Fibroblast of pulmonary artery (primary cell): ENCODE measurements at regions not wholly inside any gene's neighbourhood (a gene's known extent, or its start where the extent isn't known, plus 50 kb on each side); places are given as distances from the start of the nearest gene placed in this dataset.
A peak's percentile ranks its signal among the peaks of the same experiment; 100 is the strongest.

Experiments
- DNase-seq: peaks from one replicate; pipeline ENCODE4 v3.0.0-alpha.2; 2010; ENCODE audit warnings: low read depth
- H3K4me3 ChIP-seq: replicated peaks from 2 replicates; pipeline ENCODE4 v1.5.1; 2011; ENCODE audit warnings: low read depth, mild to moderate bottlenecking, control low read depth, low read length, moderate library complexity
- TF ChIP-seq, protein P1 (sequence below): IDR thresholded peaks from 2 replicates; pipeline ENCODE4 v1.5.1; 2011; ENCODE audit warnings: mild to moderate bottlenecking, control low read depth, low read length, inconsistent platforms; ENCODE audit errors: missing control alignments

DNA sequence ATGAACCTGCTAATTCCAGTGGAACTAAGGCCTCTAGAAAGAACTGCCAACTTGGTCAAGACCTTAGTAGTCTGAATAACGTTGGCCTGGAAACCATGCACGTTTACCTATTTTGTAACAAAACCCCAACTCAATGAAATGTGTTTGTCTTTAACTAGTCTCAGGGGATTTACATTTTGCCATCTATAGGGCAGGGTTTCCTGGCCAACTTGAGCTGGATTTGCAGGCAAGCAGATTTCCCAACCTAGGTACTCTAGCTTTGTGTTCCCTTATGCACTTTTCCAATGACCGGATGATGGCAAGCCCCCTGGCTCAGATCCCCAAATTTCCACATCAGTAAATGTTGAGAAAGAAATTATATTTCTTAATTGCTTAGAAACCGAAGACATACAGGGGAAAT, 114.5 kb downstream of the IRS2 start:
- TF ChIP-seq, protein P1, sequence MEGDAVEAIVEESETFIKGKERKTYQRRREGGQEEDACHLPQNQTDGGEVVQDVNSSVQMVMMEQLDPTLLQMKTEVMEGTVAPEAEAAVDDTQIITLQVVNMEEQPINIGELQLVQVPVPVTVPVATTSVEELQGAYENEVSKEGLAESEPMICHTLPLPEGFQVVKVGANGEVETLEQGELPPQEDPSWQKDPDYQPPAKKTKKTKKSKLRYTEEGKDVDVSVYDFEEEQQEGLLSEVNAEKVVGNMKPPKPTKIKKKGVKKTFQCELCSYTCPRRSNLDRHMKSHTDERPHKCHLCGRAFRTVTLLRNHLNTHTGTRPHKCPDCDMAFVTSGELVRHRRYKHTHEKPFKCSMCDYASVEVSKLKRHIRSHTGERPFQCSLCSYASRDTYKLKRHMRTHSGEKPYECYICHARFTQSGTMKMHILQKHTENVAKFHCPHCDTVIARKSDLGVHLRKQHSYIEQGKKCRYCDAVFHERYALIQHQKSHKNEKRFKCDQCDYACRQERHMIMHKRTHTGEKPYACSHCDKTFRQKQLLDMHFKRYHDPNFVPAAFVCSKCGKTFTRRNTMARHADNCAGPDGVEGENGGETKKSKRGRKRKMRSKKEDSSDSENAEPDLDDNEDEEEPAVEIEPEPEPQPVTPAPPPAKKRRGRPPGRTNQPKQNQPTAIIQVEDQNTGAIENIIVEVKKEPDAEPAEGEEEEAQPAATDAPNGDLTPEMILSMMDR = no peak
- no peak overlapping the region for H3K4me3 ChIP-seq
- DNase-seq = no peak

DNA sequence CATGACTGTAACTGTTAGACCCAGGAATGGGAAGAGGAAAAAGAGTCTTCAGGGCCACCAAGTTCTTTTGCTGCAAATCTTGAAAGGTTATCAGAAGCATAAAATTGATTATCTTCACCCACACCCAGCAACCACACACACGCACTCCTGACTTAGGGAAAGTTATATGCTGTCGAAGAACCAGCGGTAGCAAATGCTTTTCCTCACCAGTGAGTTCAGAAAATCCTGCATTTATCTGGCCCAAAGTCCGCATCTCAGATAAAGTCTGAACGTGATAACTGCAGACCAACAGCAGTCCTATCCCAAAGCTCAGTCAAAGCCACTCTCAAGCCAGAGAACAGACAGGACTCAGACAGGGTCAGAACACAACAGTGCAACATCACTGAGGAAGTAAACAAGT, 115.6 kb downstream of the IRS2 start:
- TF ChIP-seq, protein P1 = no peak
- no peak for DNase-seq

DNA sequence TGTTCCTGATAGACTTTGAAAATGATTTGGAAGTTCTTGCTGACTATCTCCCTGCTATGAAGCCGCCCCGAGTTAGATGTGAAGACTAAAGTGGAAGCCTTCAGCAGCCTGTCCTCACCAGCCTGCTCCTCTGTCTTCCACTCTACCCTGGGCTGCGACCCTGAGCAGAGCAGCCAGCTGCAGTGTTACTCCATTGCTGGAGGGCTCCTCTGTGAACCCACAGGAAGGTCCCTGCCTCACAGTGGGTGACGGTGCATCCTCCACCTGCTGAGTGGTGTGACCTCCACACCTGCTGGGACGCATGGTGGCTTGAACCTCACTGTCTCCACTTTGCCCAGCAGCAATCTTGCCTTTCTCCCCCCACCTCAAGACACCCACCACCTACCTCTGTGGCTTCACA, 116.4 kb downstream of the IRS2 start:
- no peak for DNase-seq
- TF ChIP-seq, protein P1 = no peak
- H3K4me3 ChIP-seq = no peak overlapping the region

More for the DNA sequence above, 115.6 kb downstream of the IRS2 start:
- no peak overlapping the region for H3K4me3 ChIP-seq

DNA sequence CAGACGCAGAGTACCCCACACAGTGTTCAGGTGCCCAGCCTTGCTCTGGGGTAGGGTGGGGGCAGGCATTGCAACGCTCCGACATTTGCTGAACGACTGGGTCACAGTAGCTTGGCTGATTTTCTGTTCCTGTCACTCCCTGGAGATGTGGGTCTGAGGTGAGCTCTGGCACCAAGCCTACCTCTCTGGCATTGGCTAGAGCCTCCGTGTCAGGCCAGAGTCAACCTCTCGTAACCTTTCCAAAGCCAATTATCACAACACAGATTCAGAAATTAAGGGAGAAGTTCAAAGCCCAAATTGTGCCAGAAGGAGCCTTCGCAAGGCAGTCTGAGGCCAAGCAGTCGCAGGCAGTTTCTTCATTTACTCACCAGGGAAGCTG, 117.2 kb downstream of the IRS2 start:
- H3K4me3 ChIP-seq = no peak overlapping the region
- DNase-seq = no peak
- TF ChIP-seq, protein P1 = no peak

DNA sequence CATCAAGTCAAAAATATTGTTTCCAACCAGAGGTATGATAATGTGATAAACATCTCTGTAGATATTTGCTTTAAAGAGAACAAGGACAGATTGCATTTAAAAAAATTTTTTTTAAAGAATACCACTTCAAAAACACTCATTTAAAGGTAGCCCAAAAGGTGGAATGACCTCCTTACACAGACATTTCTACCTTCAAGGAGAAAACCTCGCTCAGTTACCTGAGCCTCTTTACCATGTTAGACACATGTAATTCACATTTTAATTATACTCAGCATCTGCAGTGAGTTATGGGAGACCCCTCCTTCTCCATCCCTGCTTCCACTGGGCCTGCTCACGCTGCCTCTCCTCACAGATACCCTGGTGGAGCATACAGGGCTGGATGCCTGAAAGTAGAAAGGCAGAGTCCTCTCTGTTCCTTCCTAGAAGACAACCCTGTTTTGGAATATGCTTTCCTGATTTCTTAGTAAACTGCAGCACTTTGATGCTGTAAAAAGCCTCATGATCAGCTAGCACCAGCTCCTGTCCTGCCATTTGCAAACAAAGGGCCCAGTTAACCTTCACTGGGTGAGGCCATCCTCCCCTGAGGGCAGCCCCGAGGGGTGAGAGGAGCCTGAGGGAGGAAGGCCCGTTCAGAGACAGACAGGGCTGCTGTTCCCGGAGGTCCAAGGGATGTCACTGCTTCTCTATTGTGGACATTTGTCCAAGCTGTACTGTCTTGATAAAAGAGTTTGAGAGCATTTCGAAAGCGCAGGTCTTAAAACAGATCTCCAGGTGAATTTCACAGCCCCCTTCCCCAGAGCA, 117.8 kb downstream of the IRS2 start:
- H3K4me3 ChIP-seq = no peak overlapping the region
- TF ChIP-seq, protein P1 = no peak
- no peak for DNase-seq

DNA sequence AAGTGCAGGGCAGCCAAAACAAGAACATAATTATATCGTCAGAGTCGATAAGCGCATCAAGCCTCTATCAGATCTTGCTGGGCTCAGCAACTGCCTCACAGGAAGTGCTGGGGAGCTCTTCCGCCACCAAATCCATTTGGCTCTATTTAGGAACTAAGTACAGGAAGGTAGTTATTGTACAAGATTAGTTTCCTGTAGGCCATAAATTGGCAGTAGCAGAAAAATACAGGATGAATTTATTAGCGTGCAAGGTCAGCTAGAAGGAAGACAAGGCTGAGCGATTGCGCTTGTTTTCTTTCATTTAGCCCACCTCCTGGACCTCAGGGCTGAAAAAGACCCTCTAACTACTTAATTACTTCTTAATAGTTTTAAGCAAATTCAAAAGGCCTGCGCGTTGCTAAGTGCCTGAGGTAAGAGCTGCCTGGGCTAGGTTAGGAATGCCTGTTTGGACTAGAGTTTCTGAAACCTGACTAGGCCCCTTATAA, 118.5 kb downstream of the IRS2 start:
- DNase-seq = no peak
- no peak overlapping the region for H3K4me3 ChIP-seq
- TF ChIP-seq, protein P1 = no peak

DNA sequence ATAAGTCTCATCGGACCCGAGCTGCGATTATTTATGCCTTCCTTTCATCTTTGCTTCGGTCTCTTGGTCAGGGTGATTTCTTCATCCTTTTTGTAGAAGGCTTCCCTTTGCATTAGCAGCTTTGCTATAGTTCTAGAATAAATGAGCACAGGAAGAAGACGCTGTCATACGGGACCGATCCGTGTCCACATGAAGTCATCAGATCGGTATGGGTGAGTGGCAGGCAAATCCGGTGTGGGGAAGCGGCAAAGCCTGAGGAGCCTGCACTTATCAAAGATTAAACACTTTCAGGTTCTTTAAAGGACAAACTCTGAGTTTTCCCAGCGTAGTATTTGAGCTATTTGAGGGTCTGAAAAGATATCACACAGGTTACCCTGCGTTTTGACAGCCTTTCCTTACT, 119.3 kb downstream of the IRS2 start:
- TF ChIP-seq, protein P1 = no peak
- DNase-seq = peak; percentile 41
- H3K4me3 ChIP-seq = no peak overlapping the region
